ENCODE measurements at regions not wholly inside any gene's neighbourhood (a gene's known extent, or its start where the extent isn't known, plus 50 kb on each side); places are given as distances from the start of the nearest gene placed in this dataset.

DNA sequence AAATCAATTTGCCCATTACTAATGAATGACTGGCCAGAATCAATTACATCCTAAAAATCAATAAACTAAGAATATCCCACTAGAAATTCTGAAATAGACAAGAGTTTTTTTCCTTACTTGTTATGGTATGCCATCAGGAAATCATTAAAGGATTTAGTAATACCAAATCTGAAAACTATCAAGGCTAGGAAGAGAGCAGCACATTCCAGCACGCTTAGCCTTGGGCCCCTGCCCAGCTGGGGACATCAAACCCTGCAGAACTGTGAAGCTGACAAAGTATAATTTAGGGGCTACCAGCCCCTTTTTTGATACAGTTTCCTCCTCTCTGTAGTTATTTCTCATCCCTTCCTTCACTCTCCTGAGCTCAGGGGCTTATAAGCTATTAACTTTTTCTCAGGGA lies 247.8 kb upstream of the ZC3H12C start:
- H3K27me3 ChIP-seq (ENCODE audit: control insufficient read depth in 1 of 2, insufficient read depth in 2 of 2, low read length in 2 of 2) = no peaks in the 10 kb centered on the region
- TF ChIP-seq, protein P1, sequence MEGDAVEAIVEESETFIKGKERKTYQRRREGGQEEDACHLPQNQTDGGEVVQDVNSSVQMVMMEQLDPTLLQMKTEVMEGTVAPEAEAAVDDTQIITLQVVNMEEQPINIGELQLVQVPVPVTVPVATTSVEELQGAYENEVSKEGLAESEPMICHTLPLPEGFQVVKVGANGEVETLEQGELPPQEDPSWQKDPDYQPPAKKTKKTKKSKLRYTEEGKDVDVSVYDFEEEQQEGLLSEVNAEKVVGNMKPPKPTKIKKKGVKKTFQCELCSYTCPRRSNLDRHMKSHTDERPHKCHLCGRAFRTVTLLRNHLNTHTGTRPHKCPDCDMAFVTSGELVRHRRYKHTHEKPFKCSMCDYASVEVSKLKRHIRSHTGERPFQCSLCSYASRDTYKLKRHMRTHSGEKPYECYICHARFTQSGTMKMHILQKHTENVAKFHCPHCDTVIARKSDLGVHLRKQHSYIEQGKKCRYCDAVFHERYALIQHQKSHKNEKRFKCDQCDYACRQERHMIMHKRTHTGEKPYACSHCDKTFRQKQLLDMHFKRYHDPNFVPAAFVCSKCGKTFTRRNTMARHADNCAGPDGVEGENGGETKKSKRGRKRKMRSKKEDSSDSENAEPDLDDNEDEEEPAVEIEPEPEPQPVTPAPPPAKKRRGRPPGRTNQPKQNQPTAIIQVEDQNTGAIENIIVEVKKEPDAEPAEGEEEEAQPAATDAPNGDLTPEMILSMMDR (IDR thresholded peaks at IDR 0.05) = no peak
- no peak overlapping the region for H3K4me3 ChIP-seq (ENCODE audit: low read length)
- Mint-ChIP-seq H3K4me3 (no peak overlapping the region), H3K27me3 (no peaks in the 10 kb centered on the region), H3K4me1 (ENCODE audit: low read depth) (no peaks in the 10 kb centered on the region), H3K36me3 (ENCODE audit: low read depth) (no peaks in the 10 kb centered on the region), H3K27ac (no peak overlapping the region), H3K9me3 (no peaks in the 10 kb centered on the region)
- no peak for DNase-seq
- ChIA-PET POLR2A (no interaction called here), CTCF (no interaction called here)
- intact Hi-C loops (cut with DNase I, micrococcal nuclease) = no loop called here
- ATAC-seq (ENCODE audit: poor library complexity) = no peak
- H3K9me3 ChIP-seq (ENCODE audit: control insufficient read depth in 1 of 2, insufficient read depth in 1 of 2, low read length in 2 of 2) = no peaks in the 10 kb centered on the region
- no peak overlapping the region for H3K27ac ChIP-seq (ENCODE audit: low read depth in 1 of 2, low read length in 2 of 2)
- no peaks in the 10 kb centered on the region for H3K36me3 ChIP-seq (ENCODE audit: insufficient read depth, low read length)
- H3K4me1 ChIP-seq (ENCODE audit: insufficient read depth, low read length) = no peaks in the 10 kb centered on the region

DNA sequence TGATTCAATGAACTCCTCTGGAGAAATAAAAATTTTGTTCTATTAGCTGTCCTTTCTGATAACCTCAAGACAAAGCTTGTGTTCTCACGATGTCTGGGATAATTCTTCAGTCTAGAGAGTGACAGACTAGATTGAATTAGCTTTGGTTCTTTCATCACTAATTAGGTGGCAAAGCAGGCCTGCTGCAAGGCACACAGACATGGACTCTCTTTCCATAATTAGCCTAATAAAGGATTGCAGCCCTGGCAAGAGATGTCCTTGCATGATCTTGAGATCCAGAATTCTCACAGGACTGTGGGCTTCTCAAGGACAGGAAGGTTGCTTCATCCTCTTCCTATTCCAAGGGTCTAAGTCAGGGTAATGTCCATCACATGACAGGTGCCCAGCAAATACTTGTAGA lies 245.6 kb upstream of the ZC3H12C start:
- no peak overlapping the region for H3K4me3 Mint-ChIP-seq
- no peak overlapping the region for H3K27ac ChIP-seq (ENCODE audit: low read depth in 1 of 2, low read length in 2 of 2)
- ATAC-seq (ENCODE audit: poor library complexity) (no peak), DNase-seq (no peak)
- CTCF ChIA-PET = no interaction called here
- H3K27ac Mint-ChIP-seq = no peak overlapping the region
- no peak overlapping the region for H3K4me3 ChIP-seq (ENCODE audit: low read length)
- no peaks in the 10 kb centered on the region for H3K36me3 ChIP-seq (ENCODE audit: insufficient read depth, low read length)
- H3K9me3 Mint-ChIP-seq = no peaks in the 10 kb centered on the region
- H3K4me1 ChIP-seq (ENCODE audit: insufficient read depth, low read length) = no peaks in the 10 kb centered on the region
- no peaks in the 10 kb centered on the region for H3K27me3 ChIP-seq (ENCODE audit: control insufficient read depth in 1 of 2, insufficient read depth in 2 of 2, low read length in 2 of 2)
- TF ChIP-seq, protein P1 (IDR thresholded peaks at IDR 0.05) = no peak
- H3K36me3 Mint-ChIP-seq (ENCODE audit: low read depth) = no peaks in the 10 kb centered on the region
- H3K27me3 Mint-ChIP-seq = no peaks in the 10 kb centered on the region
- no peaks in the 10 kb centered on the region for H3K9me3 ChIP-seq (ENCODE audit: control insufficient read depth in 1 of 2, insufficient read depth in 1 of 2, low read length in 2 of 2)
- H3K4me1 Mint-ChIP-seq (ENCODE audit: low read depth) = no peaks in the 10 kb centered on the region
- intact Hi-C loops (cut with DNase I, micrococcal nuclease) = no loop called here
- POLR2A ChIA-PET = no interaction called here

DNA sequence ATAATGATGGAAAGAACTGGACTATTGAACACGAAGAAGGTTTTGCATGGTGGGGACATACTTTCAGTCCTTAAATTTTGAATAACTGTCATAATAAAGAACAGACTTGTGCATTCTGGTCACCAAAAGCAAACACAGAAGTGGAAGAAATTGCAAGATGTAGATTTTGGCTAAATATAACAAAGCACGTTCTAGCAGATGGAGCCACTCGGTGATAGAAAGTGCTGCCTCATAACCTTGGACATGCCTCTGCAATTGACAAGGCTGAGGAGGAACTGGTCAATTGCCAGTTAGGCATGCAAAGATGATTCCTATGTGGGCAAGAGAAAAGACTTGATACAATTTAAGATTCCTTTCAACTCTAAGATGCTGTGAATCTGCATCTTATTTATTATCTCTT lies 244.1 kb upstream of the ZC3H12C start:
- Histone ChIP-seq H3K9me3 (ENCODE audit: control insufficient read depth in 1 of 2, insufficient read depth in 1 of 2, low read length in 2 of 2) (no peaks in the 10 kb centered on the region), H3K4me1 (ENCODE audit: insufficient read depth, low read length) (no peaks in the 10 kb centered on the region), H3K4me3 (ENCODE audit: low read length) (no peak overlapping the region), H3K36me3 (ENCODE audit: insufficient read depth, low read length) (no peaks in the 10 kb centered on the region), H3K27ac (ENCODE audit: low read depth in 1 of 2, low read length in 2 of 2) (no peak overlapping the region), H3K27me3 (ENCODE audit: control insufficient read depth in 1 of 2, insufficient read depth in 2 of 2, low read length in 2 of 2) (no peaks in the 10 kb centered on the region)
- TF ChIP-seq, protein P1 (IDR thresholded peaks at IDR 0.05) = no peak
- CTCF ChIA-PET = no interaction called here
- no peaks in the 10 kb centered on the region for H3K4me1 Mint-ChIP-seq (ENCODE audit: low read depth)
- DNase-seq (no peak), ATAC-seq (ENCODE audit: poor library complexity) (no peak)
- POLR2A ChIA-PET = no interaction called here
- H3K9me3 Mint-ChIP-seq = no peaks in the 10 kb centered on the region
- no peaks in the 10 kb centered on the region for H3K27me3 Mint-ChIP-seq
- H3K4me3 Mint-ChIP-seq = no peak overlapping the region
- H3K36me3 Mint-ChIP-seq (ENCODE audit: low read depth) = no peaks in the 10 kb centered on the region
- intact Hi-C loops (cut with DNase I, micrococcal nuclease) = no loop called here
- no peak overlapping the region for H3K27ac Mint-ChIP-seq
